ENCODE measurements at regions not wholly inside any gene's neighbourhood (a gene's known extent, or its start where the extent isn't known, plus 50 kb on each side); places are given as distances from the start of the nearest gene placed in this dataset.

GRCh38 chr15:29473621-29474105, 204.0 kb upstream of the NSMCE3 start:
- Histone ChIP-seq H3K4me3 (no peak overlapping the region), H3K4me1 (ENCODE audit: insufficient read depth) (no peaks in the 10 kb centered on the region), H3K27me3 (no peaks in the 10 kb centered on the region), H3K27ac (no peak overlapping the region), H3K36me3 (no peaks in the 10 kb centered on the region), H3K9me3 (no peaks in the 10 kb centered on the region)
- intact Hi-C loops (cut with DNase I) = no loop called here
- TF ChIP-seq, protein P1, sequence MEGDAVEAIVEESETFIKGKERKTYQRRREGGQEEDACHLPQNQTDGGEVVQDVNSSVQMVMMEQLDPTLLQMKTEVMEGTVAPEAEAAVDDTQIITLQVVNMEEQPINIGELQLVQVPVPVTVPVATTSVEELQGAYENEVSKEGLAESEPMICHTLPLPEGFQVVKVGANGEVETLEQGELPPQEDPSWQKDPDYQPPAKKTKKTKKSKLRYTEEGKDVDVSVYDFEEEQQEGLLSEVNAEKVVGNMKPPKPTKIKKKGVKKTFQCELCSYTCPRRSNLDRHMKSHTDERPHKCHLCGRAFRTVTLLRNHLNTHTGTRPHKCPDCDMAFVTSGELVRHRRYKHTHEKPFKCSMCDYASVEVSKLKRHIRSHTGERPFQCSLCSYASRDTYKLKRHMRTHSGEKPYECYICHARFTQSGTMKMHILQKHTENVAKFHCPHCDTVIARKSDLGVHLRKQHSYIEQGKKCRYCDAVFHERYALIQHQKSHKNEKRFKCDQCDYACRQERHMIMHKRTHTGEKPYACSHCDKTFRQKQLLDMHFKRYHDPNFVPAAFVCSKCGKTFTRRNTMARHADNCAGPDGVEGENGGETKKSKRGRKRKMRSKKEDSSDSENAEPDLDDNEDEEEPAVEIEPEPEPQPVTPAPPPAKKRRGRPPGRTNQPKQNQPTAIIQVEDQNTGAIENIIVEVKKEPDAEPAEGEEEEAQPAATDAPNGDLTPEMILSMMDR (IDR thresholded peaks at IDR 0.05) = no peak
- no peak for TF ChIP-seq EP300 (IDR thresholded peaks at IDR 0.05)
- 78 to 88% (median 80%) methylated on average over 17 of the region's 17 CpGs for WGBS, 3 donors
- no peak for DNase-seq

GRCh38 chr15:29472901-29473445, 203.4 kb upstream of the NSMCE3 start:
- WGBS, 3 donors = 75 to 94% (median 82%) methylated on average over 4 of the region's 4 CpGs

GRCh38 chr15:29471757-29472156, 202.1 kb upstream of the NSMCE3 start:
- Histone ChIP-seq H3K36me3 (no peaks in the 10 kb centered on the region), H3K9me3 (no peaks in the 10 kb centered on the region), H3K27me3 (no peaks in the 10 kb centered on the region), H3K4me1 (ENCODE audit: insufficient read depth) (no peaks in the 10 kb centered on the region), H3K27ac (no peak overlapping the region), H3K4me3 (no peak overlapping the region)
- WGBS, 3 donors = 72 to 81% (median 76%) methylated on average over 4 of the region's 4 CpGs
- DNase-seq = no peak
- intact Hi-C loops (cut with DNase I) = no loop called here
- TF ChIP-seq POLR2A (IDR thresholded peaks at IDR 0.05) (no peak), EP300 (IDR thresholded peaks at IDR 0.05) (no peak)
- TF ChIP-seq, protein P1 (IDR thresholded peaks at IDR 0.05) = no peak

More at GRCh38 chr15:29472901-29473445, 203.4 kb upstream of the NSMCE3 start:
- no peaks in the 10 kb centered on the region for H3K9me3 ChIP-seq
- TF ChIP-seq POLR2A (IDR thresholded peaks at IDR 0.05) = no peak
- TF ChIP-seq, protein P1 (IDR thresholded peaks at IDR 0.05) = no peak
- no peak for TF ChIP-seq EP300 (IDR thresholded peaks at IDR 0.05)
- no peak overlapping the region for H3K27ac ChIP-seq
- H3K4me1 ChIP-seq (ENCODE audit: insufficient read depth) = no peaks in the 10 kb centered on the region
- no peaks in the 10 kb centered on the region for H3K36me3 ChIP-seq
- H3K27me3 ChIP-seq = no peaks in the 10 kb centered on the region
- H3K4me3 ChIP-seq = no peak overlapping the region
- no peak for DNase-seq
- intact Hi-C loops (cut with DNase I) = no loop called here

DNA sequence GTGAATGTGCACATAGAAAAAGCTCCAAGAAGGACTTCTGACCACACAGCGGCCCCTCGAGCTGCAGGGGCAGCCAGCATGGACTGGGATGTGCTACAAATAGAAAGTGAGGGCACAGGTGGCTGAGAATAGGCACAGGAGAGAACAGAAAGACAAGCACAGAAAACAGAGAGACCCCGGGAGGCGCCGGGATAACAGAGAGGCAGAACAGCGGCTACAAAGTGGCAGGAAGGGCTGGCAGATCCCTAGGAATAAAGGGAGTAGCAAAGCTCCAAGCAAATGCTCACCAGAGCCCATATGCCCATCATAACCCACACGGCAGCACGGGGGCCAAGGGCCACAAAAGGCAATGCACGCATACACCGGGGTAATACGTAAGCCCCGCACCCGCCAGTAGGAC, 201.7 kb upstream of the NSMCE3 start:
- H3K36me3 ChIP-seq = no peaks in the 10 kb centered on the region
- H3K27me3 ChIP-seq = no peaks in the 10 kb centered on the region
- no peak overlapping the region for H3K4me3 ChIP-seq
- H3K27ac ChIP-seq = no peak overlapping the region
- no peak for TF ChIP-seq EP300 (IDR thresholded peaks at IDR 0.05)
- TF ChIP-seq POLR2A (IDR thresholded peaks at IDR 0.05) = no peak
- TF ChIP-seq, protein P1 (IDR thresholded peaks at IDR 0.05) = no peak
- intact Hi-C loops (cut with DNase I) = no loop called here
- WGBS, 3 donors = 85 to 89% (median 88%) methylated on average over 13 of the region's 13 CpGs
- no peaks in the 10 kb centered on the region for H3K9me3 ChIP-seq
- DNase-seq = no peak
- no peaks in the 10 kb centered on the region for H3K4me1 ChIP-seq (ENCODE audit: insufficient read depth)

All from ovary (tissue), 7 donors.